HG03432 (cell line): ENCODE measurements at regions not wholly inside any gene's neighbourhood (a gene's known extent, or its start where the extent isn't known, plus 50 kb on each side); places are given as distances from the start of the nearest gene placed in this dataset.
"Not testable (repeated sequence)": the region's sequence is repeated elsewhere in the genome, so short reads cannot be mapped to it uniquely, and the experiment has no call there.

ENCODE experiments used
- ATAC-seq: cut with Tn5 transposase; IDR thresholded peaks from one replicate; pipeline ENCODE4 v1.9.1; 2021; ENCODE audit warnings: mild to moderate bottlenecking, moderate library complexity; ENCODE audit not compliant: unreplicated experiment

DNA sequence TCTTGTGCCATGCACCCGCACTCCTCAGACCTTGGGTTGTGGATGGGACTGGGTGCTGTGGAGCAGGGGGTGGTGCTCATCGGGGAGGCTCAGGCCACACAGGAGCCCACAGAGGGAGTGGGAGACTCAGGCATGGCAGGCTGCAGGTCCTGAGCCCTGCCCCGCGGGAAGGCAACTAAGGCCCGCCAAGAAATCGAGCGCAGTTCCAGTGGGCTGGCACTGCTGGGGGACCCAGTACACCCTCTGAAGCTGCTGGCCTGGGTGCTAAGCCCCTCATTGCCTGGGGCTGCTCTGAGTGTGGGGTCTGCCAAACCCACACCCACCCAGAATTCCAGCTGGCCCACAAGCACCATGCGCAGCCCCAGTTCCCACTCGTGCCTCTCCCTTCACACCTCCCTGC, 450.5 kb upstream of the FGF16 start:
- ATAC-seq = no peak

DNA sequence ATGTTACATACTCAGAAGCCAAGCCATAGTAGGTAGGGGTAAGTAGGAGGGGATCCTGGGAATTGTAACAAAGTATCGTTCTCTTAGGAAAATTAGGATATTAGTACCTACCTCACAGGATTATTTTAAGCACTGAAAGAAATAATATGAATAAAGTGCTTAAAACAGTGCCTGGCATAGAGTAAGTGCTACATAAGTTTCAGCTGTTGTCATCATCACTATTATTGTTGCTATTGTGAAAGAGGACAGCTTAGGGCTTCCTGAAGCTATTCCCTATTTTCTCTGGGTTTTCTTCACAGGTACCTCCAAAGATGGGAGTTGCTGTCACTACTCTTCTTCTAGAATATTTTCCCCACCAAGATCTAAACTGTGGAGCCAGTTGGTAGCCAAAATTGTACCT, 443.7 kb upstream of the FGF16 start:
- ATAC-seq = no peak

DNA sequence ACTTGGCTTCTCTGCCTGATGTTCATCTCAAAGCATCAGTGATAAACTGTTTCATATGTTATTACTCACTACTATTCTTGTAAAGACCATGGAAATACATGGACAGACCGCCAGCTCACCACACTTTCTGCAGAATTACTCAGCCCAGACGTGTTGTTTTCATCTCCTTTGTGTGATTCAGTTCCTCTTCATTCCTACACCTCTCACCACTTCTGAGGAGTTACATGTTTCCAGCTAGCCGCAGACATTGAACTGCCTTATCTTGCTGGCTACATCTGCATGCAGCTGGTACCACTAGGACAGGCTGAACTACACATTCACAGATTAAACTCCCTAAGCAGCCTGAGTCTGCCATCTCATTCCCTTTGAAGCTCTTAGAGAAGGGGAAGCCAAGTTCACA, 443.2 kb upstream of the FGF16 start:
- no peak for ATAC-seq

DNA sequence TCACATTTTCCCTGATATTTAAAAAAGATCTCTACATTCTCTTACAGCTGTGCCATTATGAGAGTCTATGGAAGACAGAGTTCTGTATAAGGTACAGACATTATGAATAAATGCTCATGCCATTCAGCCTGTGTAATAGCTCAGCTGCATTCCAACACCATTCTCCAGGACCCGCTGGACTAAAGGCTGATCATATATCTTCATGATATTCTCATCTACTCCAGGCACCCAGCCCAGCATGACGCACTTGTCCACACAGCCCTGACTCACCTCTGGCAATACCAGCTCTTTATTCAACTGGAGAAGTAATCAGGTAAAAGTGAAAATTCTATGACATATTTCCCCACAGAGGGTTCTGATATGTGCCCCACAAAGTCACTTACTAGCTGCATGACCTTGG, 437.5 kb upstream of the FGF16 start:
- ATAC-seq = no peak

GRCh38 chrX:77014377-77015372, 432.5 kb upstream of the FGF16 start:
- ATAC-seq = no peak

GRCh38 chrX:77017093-77017492, 430.1 kb upstream of the FGF16 start:
- no peak for ATAC-seq

DNA sequence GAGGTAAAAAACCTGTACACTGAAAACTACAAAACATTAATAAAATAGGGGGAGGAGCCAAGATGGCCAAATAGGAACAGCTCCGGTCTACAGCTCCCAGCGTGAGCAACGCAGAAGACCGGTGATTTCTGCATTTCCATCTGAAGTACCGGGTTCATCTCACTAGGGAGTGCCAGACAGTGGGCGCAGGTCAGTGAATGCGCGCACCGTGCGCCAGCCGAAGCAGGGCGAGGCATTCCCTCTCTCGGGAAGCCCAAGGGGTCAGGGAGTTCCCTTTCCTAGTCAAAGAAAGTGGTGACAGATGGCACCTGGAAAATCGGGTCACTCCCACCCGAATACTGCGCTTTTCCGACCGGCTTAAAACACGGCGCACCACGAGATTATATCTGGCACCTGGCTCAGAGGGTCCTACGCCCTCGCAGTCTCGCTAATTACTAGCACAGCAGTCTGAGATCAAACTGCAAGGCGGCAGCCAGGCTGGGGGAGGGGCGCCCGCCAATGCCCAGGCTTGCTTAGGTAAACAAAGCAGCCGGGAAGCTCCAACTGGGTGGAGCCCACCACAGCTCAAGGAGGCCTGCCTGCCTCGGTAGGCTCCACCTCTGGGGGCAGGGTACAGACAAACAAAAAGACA, 400.9 kb upstream of the FGF16 start:
- not testable (repeated sequence) for ATAC-seq

GRCh38 chrX:77060572-77060971, 386.6 kb upstream of the FGF16 start:
- ATAC-seq = no peak

DNA sequence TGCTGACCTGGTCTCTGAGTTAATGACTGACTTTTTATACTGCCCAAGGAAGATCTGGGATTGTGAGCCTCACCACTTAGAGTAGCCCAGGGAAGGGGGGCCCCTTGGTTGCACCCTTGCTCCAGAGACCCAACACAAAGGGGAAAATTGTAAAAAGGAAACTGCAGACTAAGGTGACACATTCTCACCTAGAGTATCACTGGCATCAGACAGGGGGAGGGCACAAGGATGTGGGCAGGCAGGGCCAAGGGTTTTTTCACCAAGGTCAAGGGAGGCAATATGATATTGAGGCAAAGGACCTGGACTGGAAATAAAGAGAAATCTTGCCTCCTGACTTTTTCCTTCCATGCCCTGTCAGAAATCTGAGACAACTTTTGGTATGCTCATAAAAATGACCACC, 386.2 kb upstream of the FGF16 start:
- ATAC-seq = no peak

- ATAC-seq = no peak
Measured at GRCh38 chrX:77061545-77061944, 385.6 kb upstream of the FGF16 start.

DNA sequence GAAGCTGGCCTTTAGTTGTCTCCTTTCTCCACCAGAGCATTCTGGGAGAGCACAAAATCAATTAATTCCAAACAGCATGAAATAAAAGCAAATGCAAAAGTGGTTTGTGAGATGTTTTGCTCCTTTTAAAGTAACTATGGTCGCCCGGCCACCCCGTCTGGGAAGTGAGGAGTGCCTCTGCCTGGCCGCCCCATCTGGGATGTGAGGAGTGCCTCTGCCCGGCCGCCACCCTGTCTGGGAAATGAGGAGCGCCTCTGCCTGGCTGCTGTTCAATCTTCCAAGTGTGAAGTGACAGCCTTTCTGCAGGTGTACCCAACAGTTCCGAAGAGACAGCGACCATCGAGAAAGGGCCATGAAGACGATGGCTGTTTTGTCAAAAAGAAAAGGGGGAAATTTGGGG, 381.3 kb upstream of the FGF16 start:
- ATAC-seq = no peak

DNA sequence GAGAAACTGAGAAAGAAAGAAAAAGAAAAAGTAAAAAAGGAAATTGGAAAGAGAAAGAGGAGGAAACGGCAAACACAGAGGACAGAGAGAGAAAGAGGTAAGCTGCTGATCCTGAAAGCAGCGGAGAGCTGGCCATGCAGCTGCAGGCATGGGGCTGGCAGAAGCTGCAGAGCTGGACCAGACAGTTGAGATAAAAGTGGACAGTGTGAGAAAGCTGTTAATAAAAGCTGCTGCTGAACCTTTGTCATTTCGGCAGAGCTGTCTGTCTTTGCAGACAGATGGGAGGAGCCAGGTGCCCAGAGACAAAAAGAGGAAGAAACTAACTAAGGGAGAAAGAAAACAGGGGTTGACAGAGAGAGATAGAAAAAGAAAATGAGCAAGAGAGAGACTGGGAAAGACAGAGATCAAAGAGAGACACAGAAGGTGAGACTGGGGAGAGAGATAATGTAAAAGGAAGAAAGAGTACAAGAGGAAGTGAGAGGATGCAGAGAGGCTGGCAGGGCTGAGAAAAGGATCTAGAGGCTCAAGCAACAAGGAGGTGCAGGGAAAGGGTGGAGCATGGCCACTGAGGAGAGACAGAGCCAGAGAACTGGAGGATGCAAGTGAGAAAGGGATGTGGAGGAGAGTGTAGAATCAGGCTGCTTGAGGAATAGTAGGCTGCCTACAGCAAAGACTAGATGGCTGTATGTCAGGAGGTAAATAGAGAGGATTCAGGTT, 376.8 kb upstream of the FGF16 start:
- ATAC-seq = peak; percentile 62

DNA sequence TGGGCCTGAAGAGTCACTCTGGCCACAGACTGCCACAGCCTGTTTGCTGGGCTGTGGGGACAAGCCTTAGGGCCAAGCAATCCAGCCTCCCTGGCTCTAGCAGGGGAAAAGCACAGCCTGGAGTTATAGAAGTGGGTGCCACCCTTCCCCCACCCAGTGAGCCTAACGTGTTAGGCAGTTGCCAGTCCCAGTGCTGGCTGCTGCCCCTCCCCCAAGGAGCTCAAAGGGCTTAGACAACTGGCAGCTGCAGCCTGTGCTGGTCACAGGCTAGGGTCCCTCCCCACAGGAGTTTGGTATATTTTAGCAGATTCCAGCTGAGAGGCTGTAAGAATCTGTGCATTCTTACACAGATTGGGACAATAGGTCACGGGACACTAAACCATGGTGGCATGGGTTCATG, 370.3 kb upstream of the FGF16 start:
- no peak for ATAC-seq

GRCh38 chrX:77081237-77081636, 366.0 kb upstream of the FGF16 start:
- not testable (repeated sequence) for ATAC-seq

DNA sequence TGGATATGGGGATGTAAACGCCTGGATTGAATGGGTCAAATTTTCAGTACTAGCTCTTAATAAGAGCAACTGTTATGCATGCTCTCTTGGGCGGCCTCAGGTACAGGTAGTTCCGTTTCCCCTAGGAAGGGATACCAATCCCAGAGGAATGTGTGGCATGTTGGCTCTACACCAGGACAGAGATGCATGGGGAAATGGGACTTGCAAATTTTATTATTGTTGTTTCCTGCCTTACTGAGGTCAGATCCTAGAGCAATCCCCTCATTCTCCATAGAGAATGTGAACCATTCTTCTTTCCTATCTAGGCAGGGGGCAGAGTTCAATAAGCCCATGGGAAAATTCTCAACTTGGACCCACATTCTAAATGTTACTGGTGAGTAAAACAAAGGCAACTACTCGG, 361.8 kb upstream of the FGF16 start:
- ATAC-seq = no peak

GRCh38 chrX:77087529-77088169, 359.5 kb upstream of the FGF16 start:
- ATAC-seq = no peak

DNA sequence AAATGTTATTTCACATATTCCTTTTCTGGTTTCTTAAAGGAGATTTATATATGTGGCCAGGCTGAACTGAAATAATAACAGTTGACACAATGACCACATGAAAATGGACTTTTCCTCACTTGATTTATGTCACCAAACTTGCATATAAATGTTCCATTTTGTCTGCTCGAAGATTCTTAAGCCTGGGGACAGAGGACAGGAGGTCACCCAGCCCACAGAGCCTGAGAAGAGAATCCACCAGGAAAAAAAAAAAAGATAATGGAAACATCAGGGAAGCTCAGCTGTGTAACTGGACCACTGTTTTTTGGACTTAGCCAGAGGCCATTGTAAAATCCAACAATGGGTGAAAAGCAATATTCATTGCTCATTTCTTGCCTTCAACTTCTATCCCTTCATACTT, 359.0 kb upstream of the FGF16 start:
- no peak for ATAC-seq

GRCh38 chrX:77114501-77114900, 332.7 kb upstream of the FGF16 start:
- no peak for ATAC-seq

DNA sequence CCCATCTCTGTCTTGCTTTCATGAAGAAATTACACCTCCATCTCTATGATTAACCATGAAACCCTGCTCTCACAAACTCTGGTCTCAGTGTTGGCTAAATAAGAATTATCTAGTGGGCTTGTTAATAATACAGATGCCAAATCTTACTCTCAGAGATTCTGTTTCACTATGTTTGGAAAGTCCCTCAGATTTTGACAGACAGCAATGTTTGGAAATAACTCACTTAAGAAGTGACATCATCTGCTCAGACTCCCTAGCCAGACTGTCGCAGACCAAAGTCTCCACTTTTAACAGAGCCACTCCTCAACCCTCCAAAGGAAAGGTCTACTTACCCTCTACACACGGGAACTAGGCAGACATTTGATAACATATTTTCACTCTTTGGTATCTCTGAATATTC, 328.5 kb upstream of the FGF16 start:
- ATAC-seq = peak; percentile 71

DNA sequence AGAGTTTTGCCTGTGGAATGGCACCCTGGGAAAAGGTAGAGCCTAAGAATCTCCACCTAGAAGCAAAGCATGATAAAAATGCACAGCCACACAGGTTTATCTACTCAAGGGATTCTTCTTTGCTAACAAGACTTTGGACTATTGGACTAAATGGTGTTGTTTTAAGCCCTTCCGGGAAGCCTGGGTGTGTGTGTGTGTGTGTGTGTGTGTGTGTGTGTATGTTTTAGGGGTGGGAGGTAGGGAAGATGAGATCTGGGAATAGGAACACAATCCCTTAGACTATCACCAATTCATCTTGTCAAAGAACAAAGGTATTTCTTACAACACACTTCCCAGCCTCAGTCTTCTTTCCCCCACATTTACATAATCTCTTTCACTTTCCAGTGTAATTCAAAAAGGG, 327.5 kb upstream of the FGF16 start:
- ATAC-seq = no peak

DNA sequence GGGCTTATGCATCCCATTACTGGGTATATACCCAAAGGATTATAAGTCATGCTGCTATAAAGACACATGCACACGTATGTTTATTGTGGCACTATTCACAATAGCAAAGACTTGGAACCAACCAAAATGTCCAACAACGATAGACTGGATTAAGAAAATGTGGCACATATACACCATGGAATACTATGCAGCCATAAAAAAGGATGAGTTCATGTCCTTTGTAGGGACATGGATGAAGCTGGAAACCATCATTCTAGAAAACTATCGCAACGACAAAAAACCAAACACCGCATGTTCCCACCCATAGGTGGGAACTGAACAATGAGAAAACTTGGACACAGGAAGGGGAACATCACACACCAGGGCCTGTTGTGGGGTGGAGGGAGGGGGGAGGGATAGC, 323.3 kb upstream of the FGF16 start:
- ATAC-seq = not testable (repeated sequence)
